OCI-LY1 (cell line): ENCODE measurements at regions not wholly inside any gene's neighbourhood (a gene's known extent, or its start where the extent isn't known, plus 50 kb on each side); places are given as distances from the start of the nearest gene placed in this dataset.

Experiments used
- H2AFZ ChIP-seq: fragments of 200-600 bp; sonication (generic), shearing (Covaris generic); 2 replicates; pipeline ENCODE4 v1.6.0; 2014; ENCODE audit warnings: antibody characterized with exemption, mild to moderate bottlenecking, low read length
- H3F3A ChIP-seq: fragments of 200-600 bp; sonication (generic), shearing (Covaris generic); 2 replicates; pipeline ENCODE4 v1.6.0; 2014; ENCODE audit warnings: mild to moderate bottlenecking, antibody characterized with exemption, low read length, moderate library complexity; ENCODE audit not compliant: insufficient read depth
- H3K27ac ChIP-seq: fragments of 200-600 bp; sonication (generic); 2 replicates; pipeline ENCODE4 v1.5.1; 2014; ENCODE audit warnings: low read length, mixed run types, mild to moderate bottlenecking, low read depth; ENCODE audit not compliant: poor library complexity, severe bottlenecking
- H3K27me3 ChIP-seq: fragments of 200-600 bp; sonication (generic); 2 replicates; pipeline ENCODE4 v1.6.0; 2014; ENCODE audit warnings: antibody characterized with exemption, mild to moderate bottlenecking, low read length, moderate library complexity; ENCODE audit not compliant: insufficient read depth
- H3K36me3 ChIP-seq: fragments of 200-600 bp; sonication (generic); 2 replicates; pipeline ENCODE4 v1.6.1; 2014; ENCODE audit warnings: mild to moderate bottlenecking, antibody characterized with exemption, low read length, moderate library complexity, mixed read lengths; ENCODE audit not compliant: insufficient read depth
- H3K4me1 ChIP-seq: fragments of 200-600 bp; sonication (generic); 2 replicates; pipeline ENCODE4 v1.5.1; 2014; ENCODE audit warnings: mild to moderate bottlenecking, low read length, moderate library complexity; ENCODE audit not compliant: insufficient read depth, severe bottlenecking
- H3K4me2 ChIP-seq: fragments of 200-600 bp; sonication (generic), shearing (Covaris generic); 2 replicates; pipeline ENCODE4 v1.6.1; 2014; ENCODE audit warnings: low read length
- H3K4me3 ChIP-seq: fragments of 200-600 bp; sonication (generic); 2 replicates; pipeline ENCODE4 v1.5.1; 2014; ENCODE audit warnings: low read length, low read depth, mild to moderate bottlenecking, mixed read lengths; ENCODE audit not compliant: poor library complexity, severe bottlenecking
- H3K79me2 ChIP-seq: fragments of 200-600 bp; shearing (Covaris generic); 2 replicates; pipeline ENCODE4 v1.6.1; 2016; ENCODE audit warnings: mixed run types, low read length, mixed read lengths; ENCODE audit not compliant: insufficient read depth
- H3K9ac ChIP-seq: fragments of 200-600 bp; sonication (generic), shearing (Covaris generic); 2 replicates; pipeline ENCODE4 v1.6.1; 2014; ENCODE audit warnings: mild to moderate bottlenecking, low read length, mixed read lengths
- H3K9me2 ChIP-seq: fragments of 200-600 bp; sonication (generic), shearing (Covaris generic); 2 replicates; pipeline ENCODE4 v1.6.1; 2014; ENCODE audit warnings: low read depth, mild to moderate bottlenecking, low read length, mixed read lengths
- H3K9me3 ChIP-seq: fragments of 200-600 bp; shearing (Covaris generic); 2 replicates; pipeline ENCODE4 v1.6.1; 2014; ENCODE audit warnings: low read length, mixed read lengths
- H4K20me1 ChIP-seq: fragments of 200-600 bp; sonication (generic), shearing (Covaris generic); 2 replicates; pipeline ENCODE4 v1.6.0; 2016; ENCODE audit warnings: mild to moderate bottlenecking, low read length; ENCODE audit not compliant: insufficient read depth
- CTCF ChIP-seq: fragments of 200-600 bp; sonication (generic), shearing (Covaris generic); IDR thresholded peaks from 2 replicates; pipeline ENCODE4 v1.5.1; 2017; ENCODE audit warnings: mild to moderate bottlenecking, antibody characterized with exemption, low read length, moderate library complexity, mixed read lengths
- EZH2 ChIP-seq: fragments of 200-600 bp; sonication (generic), shearing (Covaris generic); IDR thresholded peaks from 2 replicates; pipeline ENCODE4 v1.8.0; 2017; ENCODE audit warnings: borderline replicate concordance, mixed run types, mild to moderate bottlenecking, antibody characterized with exemption, low read length, moderate library complexity, mixed read lengths

GRCh38 chr16:59373632-59374031, 639.5 kb upstream of the GOT2 start:
- Histone ChIP-seq H3K79me2 (no peaks in the 10 kb centered on the region), H3K27me3 (no peaks in the 10 kb centered on the region), H3K4me2 (no peak overlapping the region), H3K4me3 (no peak overlapping the region), H2AFZ (no peak overlapping the region), H3K4me1 (no peaks in the 10 kb centered on the region), H3K36me3 (no peaks in the 10 kb centered on the region), H3F3A (no peaks in the 10 kb centered on the region), H3K9me3 (no peaks in the 10 kb centered on the region), H3K27ac (no peak overlapping the region), H3K9ac (no peak overlapping the region), H3K9me2 (no peaks in the 10 kb centered on the region), H4K20me1 (no peaks in the 10 kb centered on the region)
- TF ChIP-seq CTCF = no peak
- no peak for TF ChIP-seq EZH2

GRCh38 chr16:59370717-59371116, 636.6 kb upstream of the GOT2 start:
- Histone ChIP-seq H3K4me3 (no peak overlapping the region), H3K36me3 (no peaks in the 10 kb centered on the region), H3K9me3 (no peaks in the 10 kb centered on the region), H2AFZ (no peak overlapping the region), H3K9ac (no peak overlapping the region), H3K79me2 (no peaks in the 10 kb centered on the region), H3K9me2 (no peaks in the 10 kb centered on the region), H3K4me1 (no peaks in the 10 kb centered on the region), H4K20me1 (no peaks in the 10 kb centered on the region), H3K27me3 (no peaks in the 10 kb centered on the region), H3K4me2 (no peak overlapping the region), H3K27ac (no peak overlapping the region), H3F3A (no peaks in the 10 kb centered on the region)
- no peak for TF ChIP-seq EZH2
- TF ChIP-seq CTCF = no peak

GRCh38 chr16:59369523-59369922, 635.4 kb upstream of the GOT2 start:
- H3F3A ChIP-seq = no peaks in the 10 kb centered on the region
- H3K79me2 ChIP-seq = no peaks in the 10 kb centered on the region
- no peak overlapping the region for H3K4me3 ChIP-seq
- no peaks in the 10 kb centered on the region for H3K27me3 ChIP-seq
- H3K4me2 ChIP-seq = no peak overlapping the region
- no peak overlapping the region for H3K9ac ChIP-seq
- no peak overlapping the region for H2AFZ ChIP-seq
- no peaks in the 10 kb centered on the region for H3K9me3 ChIP-seq
- no peaks in the 10 kb centered on the region for H3K36me3 ChIP-seq
- H4K20me1 ChIP-seq = no peaks in the 10 kb centered on the region
- H3K4me1 ChIP-seq = no peaks in the 10 kb centered on the region
- no peaks in the 10 kb centered on the region for H3K9me2 ChIP-seq
- no peak overlapping the region for H3K27ac ChIP-seq
- TF ChIP-seq CTCF = no peak
- TF ChIP-seq EZH2 = no peak
